ENCODE measurements at regions not wholly inside any gene's neighbourhood (a gene's known extent, or its start where the extent isn't known, plus 50 kb on each side); places are given as distances from the start of the nearest gene placed in this dataset.

- Mint-ChIP-seq H3K27me3 (ENCODE audit: low read depth) (no peaks in the 10 kb centered on the region), H3K4me1 (no peaks in the 10 kb centered on the region), H3K27ac (no peak overlapping the region), H3K36me3 (ENCODE audit: insufficient read depth in 1 of 3, low read depth in 3 of 3) (no peaks in the 10 kb centered on the region), H3K4me3 (no peak overlapping the region), H3K9me3 (no peaks in the 10 kb centered on the region)
- Histone ChIP-seq H2BK120ac (ENCODE audit: low read depth, low read length, poor library complexity, severe bottlenecking) (no peak overlapping the region), H3K79me2 (ENCODE audit: insufficient read depth, low read length) (no peaks in the 10 kb centered on the region), H3K27me3 (ENCODE audit: insufficient read depth, low read length) (no peaks in the 10 kb centered on the region), H3T11ph (ENCODE audit: low read length) (no peak overlapping the region), H4K20me1 (ENCODE audit: control insufficient read depth, insufficient read depth, insufficient read length) (no peaks in the 10 kb centered on the region), H2AFZ (ENCODE audit: low read length) (no peak overlapping the region), H3K18ac (ENCODE audit: insufficient read length, low read depth, low read length) (no peak overlapping the region), H4K5ac (ENCODE audit: insufficient read length, low read depth, low read length) (no peak overlapping the region), H4K91ac (ENCODE audit: insufficient read length, low read depth, low read length) (no peak overlapping the region), H3K14ac (ENCODE audit: insufficient read depth, low read length) (no peak overlapping the region), H3K4ac (ENCODE audit: low read depth, low read length) (no peak overlapping the region), H3K56ac (ENCODE audit: insufficient read length, low read depth, low read length) (no peak overlapping the region), H2BK20ac (ENCODE audit: low read depth, low read length, poor library complexity, severe bottlenecking) (no peak overlapping the region), H3K27ac (ENCODE audit: insufficient read length, low read depth, low read length) (no peak overlapping the region), H3K23ac (ENCODE audit: insufficient read length, low read depth, low read length) (no peak overlapping the region), H3K4me2 (ENCODE audit: insufficient read depth, insufficient read length, low read length) (no peak overlapping the region), H2BK15ac (ENCODE audit: low read depth, low read length) (no peak overlapping the region), H3K9ac (ENCODE audit: extremely low read depth, insufficient read length, low read length) (no peak overlapping the region), H2BK5ac (ENCODE audit: insufficient read length, low read length) (no peak overlapping the region), H2BK12ac (ENCODE audit: insufficient read length, low read depth, low read length) (no peak overlapping the region), H3K9me3 (ENCODE audit: control insufficient read depth, low read depth, low read length) (no peaks in the 10 kb centered on the region), H3K4me1 (ENCODE audit: insufficient read depth, low read length) (no peaks in the 10 kb centered on the region), H4K8ac (replicated peaks; ENCODE audit: insufficient read length, low read depth, low read length) (no peak overlapping the region), H3K79me1 (ENCODE audit: insufficient read depth, low read depth, low read length, poor library complexity, severe bottlenecking) (no peaks in the 10 kb centered on the region), H2AK5ac (ENCODE audit: insufficient read length, low read length) (no peak overlapping the region), H3K23me2 (ENCODE audit: insufficient read length, low read depth, low read length, poor library complexity, severe bottlenecking) (no peaks in the 10 kb centered on the region)
- WGBS (ENCODE audit: extremely low coverage, insufficient read length, low lambda C conversion rate), result no CpG with 5 or more reads among the region's 2 CpGs
- DNase-seq, result no peak
- TF ChIP-seq, protein P1, sequence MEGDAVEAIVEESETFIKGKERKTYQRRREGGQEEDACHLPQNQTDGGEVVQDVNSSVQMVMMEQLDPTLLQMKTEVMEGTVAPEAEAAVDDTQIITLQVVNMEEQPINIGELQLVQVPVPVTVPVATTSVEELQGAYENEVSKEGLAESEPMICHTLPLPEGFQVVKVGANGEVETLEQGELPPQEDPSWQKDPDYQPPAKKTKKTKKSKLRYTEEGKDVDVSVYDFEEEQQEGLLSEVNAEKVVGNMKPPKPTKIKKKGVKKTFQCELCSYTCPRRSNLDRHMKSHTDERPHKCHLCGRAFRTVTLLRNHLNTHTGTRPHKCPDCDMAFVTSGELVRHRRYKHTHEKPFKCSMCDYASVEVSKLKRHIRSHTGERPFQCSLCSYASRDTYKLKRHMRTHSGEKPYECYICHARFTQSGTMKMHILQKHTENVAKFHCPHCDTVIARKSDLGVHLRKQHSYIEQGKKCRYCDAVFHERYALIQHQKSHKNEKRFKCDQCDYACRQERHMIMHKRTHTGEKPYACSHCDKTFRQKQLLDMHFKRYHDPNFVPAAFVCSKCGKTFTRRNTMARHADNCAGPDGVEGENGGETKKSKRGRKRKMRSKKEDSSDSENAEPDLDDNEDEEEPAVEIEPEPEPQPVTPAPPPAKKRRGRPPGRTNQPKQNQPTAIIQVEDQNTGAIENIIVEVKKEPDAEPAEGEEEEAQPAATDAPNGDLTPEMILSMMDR (conservative IDR thresholded peaks at IDR 0.05), result no peak
These were observed 620.8 kb upstream of the ADGRL3 start for GRCh38 chr4:60579335-60579734.

Measured in H9 (cell line).